T47D (cell line): ENCODE measurements at regions not wholly inside any gene's neighbourhood (a gene's known extent, or its start where the extent isn't known, plus 50 kb on each side); places are given as distances from the start of the nearest gene placed in this dataset.
A peak's percentile ranks its signal among the peaks of the same experiment; 100 is the strongest.
"Not testable (repeated sequence)": the region's sequence is repeated elsewhere in the genome, so short reads cannot be mapped to it uniquely, and the experiment has no call there.

Experiments
- DNase-seq, 2 experiments: peaks; one replicate each; pipeline versions ENCODE4 v3.0.0 to v3.0.0-alpha.2; 2011 to 2012; ENCODE audit warnings: low read depth in 1 of 2, low spot score in 1 of 2
- JUND ChIP-seq: IDR thresholded peaks from 2 replicates; pipeline ENCODE4 v1.6.1; 2012; ENCODE audit warnings: low read depth
- in situ Hi-C: cut with HindIII; loops from 2 replicates; pipeline ENCODE4 v1.10.0; 2016; ENCODE audit warnings: low sequenced_read_pairs, low pct_unique_long_range_greater_than_20kb

- DNase-seq, result no peak
- in situ Hi-C loops, result no loop called here
- no peak for TF ChIP-seq JUND
Measured at GRCh38 chr12:58117201-58117600, 175.8 kb downstream of the ATP23 start.

- DNase-seq, result no peak
- in situ Hi-C loops, result no loop called here
- TF ChIP-seq JUND, result no peak
Measured at GRCh38 chr12:58117667-58118066, 176.3 kb downstream of the ATP23 start.

- DNase-seq, in situ Hi-C loops: not testable (repeated sequence)
Measured at GRCh38 chr12:58125761-58126160, 184.4 kb downstream of the ATP23 start.

GRCh38 chr12:58131986-58132755 is 190.8 kb downstream of the ATP23 start:
- TF ChIP-seq JUND, result no peak
- no peak for DNase-seq
- in situ Hi-C loops, result no loop called here

- no peak for DNase-seq
- no peak for TF ChIP-seq JUND
Measured at GRCh38 chr12:58138424-58138823, 197.1 kb downstream of the ATP23 start.

GRCh38 chr12:58139894-58140293 is 198.5 kb downstream of the ATP23 start:
- TF ChIP-seq JUND, result no peak
- DNase-seq, result no peak
- in situ Hi-C loops, result no loop called here

More at GRCh38 chr12:58138424-58138823, 197.1 kb downstream of the ATP23 start:
- in situ Hi-C loops, result no loop called here

- no peak for TF ChIP-seq JUND
- no peak for DNase-seq
- in situ Hi-C loops, result no loop called here
Measured at GRCh38 chr12:58140395-58140794, 199.0 kb downstream of the ATP23 start.

GRCh38 chr12:58142991-58143390 is 201.6 kb downstream of the ATP23 start:
- no peak for DNase-seq
- no peak for TF ChIP-seq JUND
- in situ Hi-C loops, result no loop called here

GRCh38 chr12:58143498-58143995 is 202.2 kb downstream of the ATP23 start:
- no peak for TF ChIP-seq JUND
- in situ Hi-C loops, result no loop called here
- no peak for DNase-seq

- no peak for TF ChIP-seq JUND
- in situ Hi-C loops, result no loop called here
- DNase-seq, result peak in 1 of 2 experiments; percentile 66
Measured at GRCh38 chr12:58148405-58148804, 207.0 kb downstream of the ATP23 start.

GRCh38 chr12:58148976-58149375 is 207.6 kb downstream of the ATP23 start:
- no peak for DNase-seq
- in situ Hi-C loops, result no loop called here
- TF ChIP-seq JUND, result no peak

- no peak for TF ChIP-seq JUND
- no peak for DNase-seq
- in situ Hi-C loops, result no loop called here
Measured at GRCh38 chr12:58154359-58154758, 213.0 kb downstream of the ATP23 start.

GRCh38 chr12:58156697-58157096 is 215.3 kb downstream of the ATP23 start:
- DNase-seq, result no peak
- in situ Hi-C loops, result no loop called here
- no peak for TF ChIP-seq JUND

- in situ Hi-C loops, result no loop called here
- DNase-seq, result no peak
- no peak for TF ChIP-seq JUND
Measured at GRCh38 chr12:58159941-58160340, 218.6 kb downstream of the ATP23 start.
